HUES64 (cell line): ENCODE measurements at regions not wholly inside any gene's neighbourhood (a gene's known extent, or its start where the extent isn't known, plus 50 kb on each side); places are given as distances from the start of the nearest gene placed in this dataset.
"Not testable (repeated sequence)": the region's sequence is repeated elsewhere in the genome, so short reads cannot be mapped to it uniquely, and the experiment has no call there.

ENCODE experiments used
- H3K27ac ChIP-seq: 2 replicates; pipeline ENCODE4 v1.7.0; 2013; ENCODE audit warnings: low read depth, low read length, inconsistent platforms
- H3K27me3 ChIP-seq: 2 replicates; pipeline ENCODE4 v1.6.1; 2013; ENCODE audit warnings: mild to moderate bottlenecking, low read length; ENCODE audit not compliant: insufficient read depth
- H3K36me3 ChIP-seq: 2 replicates; pipeline ENCODE4 v1.6.1; 2013; ENCODE audit warnings: mild to moderate bottlenecking, low read length; ENCODE audit not compliant: insufficient read depth
- H3K4me1 ChIP-seq: 2 replicates; pipeline ENCODE4 v1.6.1; 2013; ENCODE audit warnings: mild to moderate bottlenecking, low read length, moderate library complexity; ENCODE audit not compliant: insufficient read depth
- H3K4me3 ChIP-seq: 2 replicates; pipeline ENCODE4 v1.5.1; 2013; ENCODE audit warnings: mild to moderate bottlenecking, low read length, moderate library complexity
- H3K9ac ChIP-seq: 2 replicates; pipeline ENCODE4 v1.6.1; 2013; ENCODE audit warnings: mild to moderate bottlenecking, low read depth, low read length
- H3K9me3 ChIP-seq: 2 replicates; pipeline ENCODE4 v1.6.1; 2013; ENCODE audit warnings: low read depth, low read length; ENCODE audit not compliant: insufficient read depth
- WGBS: fragments of 150-250, 120-280 bp; methylation state at CpG from one replicate; pipeline ENCODE4 v1.1.7; 2013; ENCODE audit warnings: missing lambda C conversion rate; 5-methylcytosine and 5-hydroxymethylcytosine counted together

- no peaks in the 10 kb centered on the region for H3K27me3 ChIP-seq
- no peaks in the 10 kb centered on the region for H3K4me1 ChIP-seq
- no peak overlapping the region for H3K27ac ChIP-seq
- no peaks in the 10 kb centered on the region for H3K36me3 ChIP-seq
- no peaks in the 10 kb centered on the region for H3K9me3 ChIP-seq
- no peak overlapping the region for H3K9ac ChIP-seq
- WGBS: 96% methylated on average over 5 of the region's 5 CpGs
- no peak overlapping the region for H3K4me3 ChIP-seq
These were observed 123.2 kb downstream of the MFSD1 start for GRCh38 chr3:158925021-158925420.

- Histone ChIP-seq H3K9ac (no peak overlapping the region), H3K27me3 (no peaks in the 10 kb centered on the region)
- 89% methylated on average over 5 of the region's 5 CpGs for WGBS
These were observed 124.1 kb downstream of the MFSD1 start for GRCh38 chr3:158925828-158926494.

GRCh38 chr3:158935846-158936245 lies 134.0 kb downstream of the MFSD1 start:
- no peaks in the 10 kb centered on the region for H3K9me3 ChIP-seq
- peaks cover 13% of the 10 kb centered on the region for H3K4me1 ChIP-seq
- no peak overlapping the region for H3K4me3 ChIP-seq
- H3K27me3 ChIP-seq: no peaks in the 10 kb centered on the region
- H3K9ac ChIP-seq: no peak overlapping the region
- WGBS: 88% methylated on average over 5 of the region's 5 CpGs
- no peaks in the 10 kb centered on the region for H3K36me3 ChIP-seq
- no peak overlapping the region for H3K27ac ChIP-seq

More at GRCh38 chr3:158925828-158926494, 124.1 kb downstream of the MFSD1 start:
- Histone ChIP-seq H3K36me3 (no peaks in the 10 kb centered on the region), H3K4me1 (no peaks in the 10 kb centered on the region), H3K4me3 (no peak overlapping the region), H3K9me3 (no peaks in the 10 kb centered on the region), H3K27ac (no peak overlapping the region)

GRCh38 chr3:158936530-158937113 lies 134.8 kb downstream of the MFSD1 start:
- Histone ChIP-seq H3K36me3 (no peaks in the 10 kb centered on the region), H3K9me3 (no peaks in the 10 kb centered on the region), H3K4me3 (no peak overlapping the region), H3K9ac (no peak overlapping the region), H3K27ac (peak overlapping the region; percentile 78), H3K4me1 (peaks cover 13% of the 10 kb centered on the region), H3K27me3 (no peaks in the 10 kb centered on the region)
- 77% methylated on average over 12 of the region's 12 CpGs for WGBS

DNA sequence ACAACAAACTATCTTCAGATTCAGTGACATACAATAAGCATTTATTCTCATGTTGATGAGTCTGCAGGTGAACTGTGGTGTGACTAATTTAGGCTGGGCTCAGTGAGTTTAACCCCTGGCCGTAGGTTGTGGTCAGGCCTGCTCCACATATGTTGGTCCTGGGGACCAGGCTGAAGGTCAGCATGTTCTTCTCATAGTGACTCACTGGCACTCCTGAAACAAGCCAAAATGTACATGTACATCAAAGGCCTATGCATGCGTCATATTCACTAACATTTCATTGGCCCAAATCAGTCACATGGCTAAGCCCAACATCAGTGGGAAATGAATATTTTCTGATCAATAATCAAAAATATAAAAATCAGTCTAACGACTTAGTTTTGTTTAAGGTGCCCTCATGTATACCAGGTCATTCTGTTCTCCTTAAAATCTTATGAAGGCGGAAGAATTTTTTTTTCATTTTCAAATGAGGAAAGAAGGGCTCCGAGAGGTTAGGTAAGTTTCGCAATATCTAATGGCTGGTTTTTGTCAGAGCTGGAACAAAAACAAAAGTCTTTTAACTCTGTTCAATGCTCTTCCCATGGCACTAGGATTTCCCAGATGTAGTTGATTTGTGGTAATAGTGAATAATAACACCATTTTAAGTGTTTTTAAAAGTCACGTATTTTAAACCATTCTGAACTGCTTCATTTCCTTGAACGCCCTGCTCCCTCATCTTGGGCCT lies 148.5 kb downstream of the MFSD1 start:
- H3K36me3 ChIP-seq: no peaks in the 10 kb centered on the region

GRCh38 chr3:158953131-158953530 lies 151.3 kb downstream of the MFSD1 start:
- Histone ChIP-seq H3K27ac (no peak overlapping the region), H3K9ac (no peak overlapping the region), H3K9me3 (no peaks in the 10 kb centered on the region), H3K4me1 (no peaks in the 10 kb centered on the region), H3K27me3 (no peaks in the 10 kb centered on the region), H3K4me3 (no peak overlapping the region), H3K36me3 (no peaks in the 10 kb centered on the region)
- 100% methylated on average over 1 of the region's 1 CpG for WGBS

More for the DNA sequence above, 148.5 kb downstream of the MFSD1 start:
- Histone ChIP-seq H3K27me3 (no peaks in the 10 kb centered on the region), H3K9ac (no peak overlapping the region), H3K27ac (no peak overlapping the region), H3K4me3 (no peak overlapping the region), H3K4me1 (no peaks in the 10 kb centered on the region), H3K9me3 (no peaks in the 10 kb centered on the region)
- 92% methylated on average over 8 of the region's 8 CpGs for WGBS

- H3K27ac ChIP-seq: no peak overlapping the region
- no peaks in the 10 kb centered on the region for H3K36me3 ChIP-seq
- H3K9me3 ChIP-seq: no peaks in the 10 kb centered on the region
- H3K4me3 ChIP-seq: no peak overlapping the region
- no peak overlapping the region for H3K9ac ChIP-seq
- no peaks in the 10 kb centered on the region for H3K27me3 ChIP-seq
- WGBS: 92% methylated on average over 2 of the region's 2 CpGs
- H3K4me1 ChIP-seq: no peaks in the 10 kb centered on the region
These were observed 152.6 kb downstream of the MFSD1 start for GRCh38 chr3:158954420-158954819.

GRCh38 chr3:158957777-158958176 lies 155.9 kb downstream of the MFSD1 start:
- H3K27me3 ChIP-seq, H3K4me3 ChIP-seq, H3K9ac ChIP-seq, H3K36me3 ChIP-seq, H3K9me3 ChIP-seq, H3K27ac ChIP-seq: not testable (repeated sequence)
- no CpG with 5 or more reads among the region's 1 CpG for WGBS
- H3K4me1 ChIP-seq: peaks cover 20% of the 10 kb centered on the region

DNA sequence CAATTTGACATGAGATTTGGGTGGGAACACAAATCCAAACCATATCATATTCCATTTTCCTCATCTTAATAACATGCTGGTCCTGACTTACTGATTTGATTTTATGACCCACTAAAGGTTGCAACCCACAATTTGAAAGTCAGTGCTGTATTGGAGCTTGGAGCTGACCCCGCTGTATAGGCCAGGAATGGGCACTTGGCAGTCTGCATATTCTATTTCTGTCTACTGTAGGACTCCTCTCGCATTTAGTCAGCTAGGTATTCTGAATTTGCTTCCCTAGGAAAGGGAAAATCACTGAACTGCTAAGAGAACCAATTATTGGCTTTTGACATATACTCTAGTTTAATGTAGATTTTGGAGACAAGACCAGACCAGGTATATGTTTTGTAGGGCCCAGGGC lies 157.0 kb downstream of the MFSD1 start:
- Histone ChIP-seq H3K4me3 (no peak overlapping the region), H3K9me3 (no peaks in the 10 kb centered on the region), H3K27ac (no peak overlapping the region), H3K4me1 (peaks cover 20% of the 10 kb centered on the region), H3K36me3 (no peaks in the 10 kb centered on the region), H3K27me3 (no peaks in the 10 kb centered on the region), H3K9ac (no peak overlapping the region)
- 93% methylated on average over 2 of the region's 2 CpGs for WGBS

GRCh38 chr3:158961471-158961870 lies 159.6 kb downstream of the MFSD1 start:
- Histone ChIP-seq H3K36me3 (no peaks in the 10 kb centered on the region), H3K4me3 (no peak overlapping the region), H3K27me3 (no peaks in the 10 kb centered on the region), H3K27ac (peak overlapping the region; percentile 84), H3K9me3 (no peaks in the 10 kb centered on the region), H3K4me1 (peaks cover 20% of the 10 kb centered on the region), H3K9ac (no peak overlapping the region)
- 12% methylated on average over 4 of the region's 4 CpGs for WGBS

GRCh38 chr3:158961911-158962310 lies 160.1 kb downstream of the MFSD1 start:
- H3K27ac ChIP-seq: peak overlapping the region; percentile 84
- 74% methylated on average over 3 of the region's 3 CpGs for WGBS
- no peaks in the 10 kb centered on the region for H3K9me3 ChIP-seq
- H3K4me3 ChIP-seq: no peak overlapping the region
- H3K27me3 ChIP-seq: no peaks in the 10 kb centered on the region
- no peaks in the 10 kb centered on the region for H3K36me3 ChIP-seq
- peaks cover 20% of the 10 kb centered on the region for H3K4me1 ChIP-seq
- no peak overlapping the region for H3K9ac ChIP-seq
